BE2C (cell line): ENCODE measurements at regions not wholly inside any gene's neighbourhood (a gene's known extent, or its start where the extent isn't known, plus 50 kb on each side); places are given as distances from the start of the nearest gene placed in this dataset.

ENCODE experiments used
- DNase-seq: peaks from one replicate; pipeline ENCODE4 v3.0.0-alpha.2; 2020
- H3K27me3 ChIP-seq: fragments of 250-450 bp; sonication (Bioruptor Pico); 2 replicates; pipeline ENCODE4 v1.5.1; 2020; ENCODE audit warnings: mild to moderate bottlenecking
- H3K36me3 ChIP-seq: fragments of 250-450 bp; sonication (Bioruptor Pico); 2 replicates; pipeline ENCODE4 v1.5.1; 2020; ENCODE audit warnings: mild to moderate bottlenecking
- H3K4me1 ChIP-seq: fragments of 250-450 bp; sonication (Bioruptor Pico); 2 replicates; pipeline ENCODE4 v1.5.1; 2020
- H3K4me3 ChIP-seq: 2 replicates; pipeline ENCODE4 v1.5.1; 2011; ENCODE audit warnings: low read depth, low read length
- H3K9me3 ChIP-seq: fragments of 250-450 bp; sonication (Bioruptor Pico); 2 replicates; pipeline ENCODE4 v1.5.1; 2020
- TF ChIP-seq, protein P1 (sequence below): IDR thresholded peaks from 2 replicates; pipeline ENCODE4 v1.5.1; 2012; ENCODE audit warnings: mild to moderate bottlenecking, low read depth, low read length

- Histone ChIP-seq H3K9me3 (no peaks in the 10 kb centered on the region), H3K36me3 (no peaks in the 10 kb centered on the region), H3K4me3 (peak overlapping the region; percentile 53), H3K27me3 (no peaks in the 10 kb centered on the region), H3K4me1 (peaks cover 18% of the 10 kb centered on the region)
- DNase-seq, result no peak
- TF ChIP-seq, protein P1, sequence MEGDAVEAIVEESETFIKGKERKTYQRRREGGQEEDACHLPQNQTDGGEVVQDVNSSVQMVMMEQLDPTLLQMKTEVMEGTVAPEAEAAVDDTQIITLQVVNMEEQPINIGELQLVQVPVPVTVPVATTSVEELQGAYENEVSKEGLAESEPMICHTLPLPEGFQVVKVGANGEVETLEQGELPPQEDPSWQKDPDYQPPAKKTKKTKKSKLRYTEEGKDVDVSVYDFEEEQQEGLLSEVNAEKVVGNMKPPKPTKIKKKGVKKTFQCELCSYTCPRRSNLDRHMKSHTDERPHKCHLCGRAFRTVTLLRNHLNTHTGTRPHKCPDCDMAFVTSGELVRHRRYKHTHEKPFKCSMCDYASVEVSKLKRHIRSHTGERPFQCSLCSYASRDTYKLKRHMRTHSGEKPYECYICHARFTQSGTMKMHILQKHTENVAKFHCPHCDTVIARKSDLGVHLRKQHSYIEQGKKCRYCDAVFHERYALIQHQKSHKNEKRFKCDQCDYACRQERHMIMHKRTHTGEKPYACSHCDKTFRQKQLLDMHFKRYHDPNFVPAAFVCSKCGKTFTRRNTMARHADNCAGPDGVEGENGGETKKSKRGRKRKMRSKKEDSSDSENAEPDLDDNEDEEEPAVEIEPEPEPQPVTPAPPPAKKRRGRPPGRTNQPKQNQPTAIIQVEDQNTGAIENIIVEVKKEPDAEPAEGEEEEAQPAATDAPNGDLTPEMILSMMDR, result no peak
These were observed 255.9 kb upstream of the STARD13 start for GRCh38 chr13:33541456-33541855.

- Histone ChIP-seq H3K9me3 (no peaks in the 10 kb centered on the region), H3K4me1 (peaks cover 13% of the 10 kb centered on the region), H3K4me3 (peak overlapping the region; percentile 53), H3K36me3 (no peaks in the 10 kb centered on the region), H3K27me3 (no peaks in the 10 kb centered on the region)
- TF ChIP-seq, protein P1, result no peak
- no peak for DNase-seq
These were observed 256.4 kb upstream of the STARD13 start for GRCh38 chr13:33541962-33542308.

DNA sequence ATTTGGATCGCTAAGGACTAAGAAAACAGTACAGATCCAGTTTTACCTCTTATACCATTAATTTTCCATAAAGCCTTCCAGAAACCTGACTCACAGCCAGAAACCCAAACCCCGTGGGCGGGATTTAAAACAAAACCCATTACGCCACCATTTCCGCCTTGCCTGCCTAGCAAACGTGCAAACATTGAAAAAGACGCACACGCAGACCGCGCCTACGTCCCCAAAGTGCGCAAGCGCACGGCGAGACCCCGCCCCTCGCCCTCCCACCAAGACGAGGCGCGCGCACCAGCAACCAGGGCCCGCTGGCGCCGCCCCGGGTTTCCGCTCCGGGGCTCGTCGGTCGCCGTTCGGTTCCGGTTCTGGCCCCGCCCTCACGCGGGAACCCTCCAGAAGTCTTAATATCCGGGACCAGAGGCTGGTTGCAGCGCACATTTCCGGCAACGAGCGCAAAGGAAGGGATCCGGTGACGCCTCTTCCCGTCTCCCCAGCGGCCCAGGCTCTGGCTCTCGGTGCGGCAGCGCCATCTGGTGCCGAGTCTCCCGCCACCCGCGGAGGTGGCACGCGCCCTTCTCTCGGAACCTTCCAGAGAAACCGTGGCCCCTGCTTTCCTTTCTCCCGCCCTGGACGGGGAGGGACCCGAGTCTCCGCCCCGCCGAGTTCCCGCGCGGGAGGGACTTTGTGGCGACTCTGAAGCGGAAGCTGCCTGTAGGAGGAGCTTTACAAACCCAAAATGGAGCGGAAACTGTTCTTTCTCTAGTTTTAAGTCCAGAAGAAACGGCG lies 256.9 kb upstream of the STARD13 start:
- DNase-seq, result peak; percentile 98
- TF ChIP-seq, protein P1, result peak; percentile 76
- Histone ChIP-seq H3K27me3 (no peaks in the 10 kb centered on the region), H3K4me1 (peaks cover 10% of the 10 kb centered on the region), H3K4me3 (peak overlapping the region; percentile 68), H3K9me3 (no peaks in the 10 kb centered on the region), H3K36me3 (no peaks in the 10 kb centered on the region)

GRCh38 chr13:33543089-33543459 lies 257.5 kb upstream of the STARD13 start:
- H3K4me1 ChIP-seq, result peaks cover 10% of the 10 kb centered on the region
- no peak for DNase-seq
- H3K27me3 ChIP-seq, result no peaks in the 10 kb centered on the region
- TF ChIP-seq, protein P1, result no peak
- peak overlapping the region; percentile 68 for H3K4me3 ChIP-seq
- no peaks in the 10 kb centered on the region for H3K36me3 ChIP-seq
- no peaks in the 10 kb centered on the region for H3K9me3 ChIP-seq

GRCh38 chr13:33543631-33544265 lies 258.2 kb upstream of the STARD13 start:
- H3K4me1 ChIP-seq, result peaks cover 10% of the 10 kb centered on the region
- H3K9me3 ChIP-seq, result no peaks in the 10 kb centered on the region
- H3K4me3 ChIP-seq, result peak overlapping the region; percentile 68
- no peaks in the 10 kb centered on the region for H3K27me3 ChIP-seq
- TF ChIP-seq, protein P1, result no peak
- H3K36me3 ChIP-seq, result no peaks in the 10 kb centered on the region
- no peak for DNase-seq

DNA sequence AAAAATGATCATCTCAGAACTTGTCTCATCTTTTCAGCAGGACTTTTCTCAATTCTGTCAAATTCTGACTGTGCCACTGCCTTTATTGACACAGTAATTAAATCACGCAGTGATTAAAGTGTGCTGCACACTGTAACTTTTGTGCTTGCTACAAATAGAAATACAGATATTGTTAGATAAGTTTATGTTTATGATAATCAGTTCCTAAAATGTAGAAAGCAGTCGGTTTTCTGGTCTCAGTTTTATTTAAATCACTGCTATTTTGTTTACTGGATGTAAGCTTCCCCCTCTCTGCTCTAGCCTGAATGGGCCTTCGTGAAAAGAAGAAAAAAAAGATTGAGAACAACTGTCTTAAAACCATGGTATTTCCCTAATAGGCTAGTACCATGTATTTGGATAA lies 258.8 kb upstream of the STARD13 start:
- no peaks in the 10 kb centered on the region for H3K36me3 ChIP-seq
- no peak overlapping the region for H3K4me3 ChIP-seq
- no peaks in the 10 kb centered on the region for H3K27me3 ChIP-seq
- no peak for DNase-seq
- peaks cover 10% of the 10 kb centered on the region for H3K4me1 ChIP-seq
- no peaks in the 10 kb centered on the region for H3K9me3 ChIP-seq
- TF ChIP-seq, protein P1, result no peak
